Inferior parietal cortex (tissue), 1 donor: ENCODE measurements at regions not wholly inside any gene's neighbourhood (a gene's known extent, or its start where the extent isn't known, plus 50 kb on each side); places are given as distances from the start of the nearest gene placed in this dataset.
A peak's percentile ranks its signal among the peaks of the same experiment; 100 is the strongest.
"Not testable (repeated sequence)": the region's sequence is repeated elsewhere in the genome, so short reads cannot be mapped to it uniquely, and the experiment has no call there.

Source experiments
- DNase-seq: peaks from one replicate; pipeline ENCODE4 v3.0.0-alpha.2; 2016; ENCODE audit errors: extremely low spot score

DNA sequence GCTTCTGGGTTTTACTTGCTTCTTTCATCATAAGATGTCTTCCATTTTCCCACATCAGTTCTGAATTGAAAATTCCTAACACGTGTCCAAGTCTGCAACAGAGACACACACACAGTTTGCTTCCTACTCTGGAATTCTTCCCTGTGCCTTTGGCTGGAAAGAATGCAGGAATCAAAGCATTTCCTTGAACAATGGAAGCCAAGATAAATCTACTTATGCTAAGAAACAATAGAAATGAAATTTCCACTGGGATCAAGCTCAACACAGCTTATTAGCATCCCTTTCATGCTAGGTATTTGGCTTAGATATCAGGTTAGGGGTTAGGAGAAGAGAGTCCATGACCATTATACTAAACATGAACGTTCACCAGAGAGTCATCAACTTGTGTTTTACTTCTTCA is 101.1 kb upstream of the SCAF8 start:
- DNase-seq: no peak

DNA sequence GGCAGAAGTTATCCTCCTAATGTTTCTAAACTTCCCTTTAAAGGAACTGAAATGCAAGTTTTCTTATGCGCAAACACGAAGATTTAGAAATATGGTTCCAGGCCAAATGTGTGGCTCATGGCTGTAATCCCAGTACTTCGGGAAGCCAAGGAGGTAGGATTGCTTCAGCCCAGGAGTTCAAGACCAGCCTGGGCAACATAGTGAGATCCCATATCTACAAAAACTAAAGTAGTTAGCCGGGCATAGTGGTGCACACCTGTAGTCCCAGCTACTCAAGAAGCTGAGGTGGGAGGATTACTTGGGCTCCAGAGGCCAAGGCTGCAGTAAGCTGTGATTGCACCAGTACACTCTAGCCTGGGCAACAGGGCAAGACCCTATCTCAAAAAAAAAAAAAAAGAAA is 95.8 kb upstream of the SCAF8 start:
- no peak for DNase-seq

DNA sequence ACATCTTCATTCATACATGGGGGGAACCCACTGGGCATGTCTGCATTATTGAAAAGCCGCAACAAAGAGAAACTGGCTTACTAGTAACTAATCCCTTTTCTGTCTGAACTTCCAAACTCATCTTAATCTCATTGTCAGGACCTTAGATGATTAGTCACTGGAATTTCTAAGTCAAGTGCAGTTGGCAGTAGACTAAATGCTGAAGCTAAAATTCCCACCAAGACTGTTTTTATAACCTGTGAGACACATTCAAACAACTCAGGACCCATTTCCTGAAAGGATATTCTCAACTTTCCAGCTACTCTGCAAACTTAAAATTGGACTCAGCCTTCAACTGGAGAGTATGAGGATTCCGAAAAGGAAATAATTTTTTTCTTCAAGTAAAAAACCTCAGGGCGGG is 94.8 kb upstream of the SCAF8 start:
- no peak for DNase-seq

DNA sequence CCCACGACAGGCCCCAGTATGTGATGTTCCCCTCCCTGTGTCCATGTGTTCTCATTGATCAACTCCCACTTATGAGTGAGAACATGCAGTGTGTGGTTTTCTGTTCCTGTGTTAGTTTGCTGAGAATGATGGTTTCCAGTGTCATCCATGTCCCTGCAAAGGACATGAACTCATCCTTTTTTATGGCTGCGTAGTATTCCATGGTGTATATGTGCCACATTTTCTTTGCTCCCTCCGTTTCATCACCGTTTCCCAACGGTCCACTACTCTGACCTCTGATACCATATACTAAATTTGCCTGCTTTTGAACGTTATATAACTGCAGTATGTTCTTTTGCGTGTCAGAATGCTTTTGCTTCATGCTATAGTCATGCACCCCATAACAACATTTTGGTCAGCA is 94.0 kb upstream of the SCAF8 start:
- DNase-seq: not testable (repeated sequence)

DNA sequence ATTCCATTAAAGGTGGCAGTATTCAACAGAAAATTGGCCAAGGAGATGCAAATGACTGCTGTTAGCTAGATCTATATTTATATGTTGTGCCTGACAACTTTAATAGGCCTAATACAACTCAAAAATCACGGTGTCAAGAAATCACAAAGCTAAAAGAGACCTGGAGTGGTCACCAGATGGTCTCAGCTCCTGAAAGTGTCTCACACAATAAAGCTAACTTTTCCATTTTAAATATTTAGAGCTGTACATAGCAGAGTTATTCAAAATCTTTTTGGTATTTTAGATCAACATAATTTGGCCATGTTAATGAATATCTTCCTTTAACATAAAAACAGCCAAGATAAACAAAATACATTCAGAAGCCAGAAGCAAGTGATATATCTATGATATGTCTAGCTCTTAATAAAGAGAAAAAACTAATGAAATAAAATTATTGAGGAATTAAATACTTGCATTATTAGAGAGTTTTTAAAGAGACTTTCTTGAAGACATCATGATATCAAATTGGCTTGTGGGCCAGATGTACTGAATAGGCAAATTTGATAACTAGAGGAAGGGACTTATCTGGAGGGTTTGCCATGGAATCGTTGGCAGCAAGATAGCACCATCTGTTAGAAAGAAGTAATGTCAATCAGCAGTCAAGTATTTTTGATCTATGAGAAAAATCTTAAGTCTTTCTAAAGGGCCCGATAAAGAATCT is 84.9 kb upstream of the SCAF8 start:
- no peak for DNase-seq

DNA sequence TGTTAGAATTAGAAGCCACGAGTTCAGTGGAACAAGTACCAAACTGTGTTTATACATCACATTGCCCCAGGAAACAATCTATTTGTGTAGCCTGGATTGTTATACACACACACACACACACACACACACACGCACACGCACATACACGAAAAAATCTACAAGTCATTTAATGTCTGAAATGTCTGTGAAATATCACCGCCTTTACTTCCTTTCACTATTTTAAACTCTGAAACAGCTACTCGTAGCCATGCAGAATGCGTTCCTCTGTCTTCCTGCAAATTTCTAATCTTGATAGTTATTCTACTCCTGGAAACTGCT is 84.4 kb upstream of the SCAF8 start:
- no peak for DNase-seq

DNA sequence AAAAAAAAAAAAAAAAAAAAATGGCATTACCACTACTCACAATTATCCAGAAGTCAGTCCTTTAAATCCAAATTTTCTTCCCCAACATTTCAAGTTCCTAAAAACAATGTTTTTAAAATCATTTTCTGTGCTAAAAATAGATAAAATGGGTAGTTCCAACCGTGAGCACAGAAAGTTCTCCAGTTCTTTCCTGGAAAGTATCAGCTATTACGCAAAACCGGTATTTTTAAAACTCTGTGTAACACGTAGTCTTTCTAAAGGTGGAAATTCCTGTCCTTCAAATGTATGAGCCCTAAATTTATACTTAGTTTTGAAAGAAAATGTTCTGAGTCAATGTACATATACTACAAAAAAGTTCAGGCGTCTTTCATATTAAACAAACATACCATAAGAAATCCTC is 83.5 kb upstream of the SCAF8 start:
- peak; percentile 11 for DNase-seq

DNA sequence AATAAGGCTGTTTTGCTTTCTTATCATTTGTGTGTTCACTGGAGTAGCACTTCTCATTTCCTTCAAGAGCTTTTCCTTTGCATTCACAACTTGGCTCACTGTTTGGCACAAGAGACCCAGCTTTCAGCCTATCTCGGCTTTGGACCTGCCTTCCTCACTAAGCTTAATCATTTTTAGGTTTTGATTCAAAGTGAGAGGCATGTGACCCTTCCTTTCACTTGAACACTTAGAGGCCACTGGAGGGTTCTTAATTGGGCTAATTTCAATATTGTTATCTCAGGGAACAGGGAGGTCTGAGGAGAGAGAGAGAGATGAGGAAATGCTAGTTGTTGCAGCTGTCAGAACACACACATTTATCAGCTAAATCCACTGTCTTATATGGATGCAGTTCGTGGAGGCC is 82.9 kb upstream of the SCAF8 start:
- no peak for DNase-seq

DNA sequence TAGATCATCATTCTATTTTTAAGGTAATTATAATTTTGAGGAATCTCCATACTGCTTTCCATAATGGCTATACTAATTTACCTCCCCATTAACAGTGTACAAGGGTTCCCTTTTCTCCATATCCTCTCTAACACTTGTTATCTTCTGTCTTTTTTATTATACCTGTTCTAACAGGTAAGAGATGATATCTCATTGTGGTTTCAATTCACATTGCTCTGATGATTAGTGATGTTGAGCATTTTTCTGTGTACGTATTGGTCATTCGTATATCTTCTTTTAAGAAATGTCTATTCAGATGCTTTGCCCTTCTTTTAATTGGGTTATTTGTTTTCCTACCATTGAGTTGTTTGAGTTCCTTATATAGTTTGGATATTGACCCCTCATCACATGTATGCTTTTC is 81.6 kb upstream of the SCAF8 start:
- DNase-seq: no peak

DNA sequence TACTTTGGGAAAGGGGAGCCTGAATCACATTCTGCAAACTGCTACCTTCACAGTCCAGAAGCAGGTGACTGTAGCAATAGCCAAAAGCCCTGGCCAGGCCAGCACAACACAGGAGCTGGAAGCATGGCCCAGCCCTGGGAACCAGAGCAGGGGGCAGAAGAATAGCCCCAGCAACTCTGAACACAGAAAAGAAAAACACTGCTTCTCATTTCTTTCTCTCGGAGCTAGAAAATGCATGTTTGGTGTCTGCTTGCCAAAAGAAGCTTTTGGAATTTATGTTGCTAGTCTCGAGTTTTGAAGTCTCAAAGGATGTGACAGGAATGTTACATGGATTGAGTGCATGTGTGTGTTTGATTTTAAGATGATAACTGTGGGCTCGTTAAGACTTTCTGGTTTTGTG is 79.8 kb upstream of the SCAF8 start:
- DNase-seq: no peak

DNA sequence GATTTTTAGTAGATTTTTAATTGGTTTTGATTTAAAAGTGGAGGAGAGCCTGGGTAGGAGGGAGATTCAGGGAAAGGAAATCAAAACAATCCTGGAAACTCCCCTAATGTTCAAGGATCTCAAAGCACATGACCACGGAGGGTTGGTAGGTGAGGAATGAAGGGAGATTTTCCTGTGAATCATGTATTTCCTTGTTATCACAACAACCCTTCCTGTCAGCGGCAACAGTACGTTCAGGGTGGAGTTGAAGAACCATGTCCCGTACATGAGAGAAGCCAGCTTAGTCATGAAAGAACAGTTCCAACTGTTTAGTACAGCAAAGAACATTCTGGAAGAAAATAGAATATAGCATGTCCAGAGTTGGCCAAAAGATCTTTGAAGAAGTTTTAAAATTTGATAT is 79.4 kb upstream of the SCAF8 start:
- DNase-seq: no peak

DNA sequence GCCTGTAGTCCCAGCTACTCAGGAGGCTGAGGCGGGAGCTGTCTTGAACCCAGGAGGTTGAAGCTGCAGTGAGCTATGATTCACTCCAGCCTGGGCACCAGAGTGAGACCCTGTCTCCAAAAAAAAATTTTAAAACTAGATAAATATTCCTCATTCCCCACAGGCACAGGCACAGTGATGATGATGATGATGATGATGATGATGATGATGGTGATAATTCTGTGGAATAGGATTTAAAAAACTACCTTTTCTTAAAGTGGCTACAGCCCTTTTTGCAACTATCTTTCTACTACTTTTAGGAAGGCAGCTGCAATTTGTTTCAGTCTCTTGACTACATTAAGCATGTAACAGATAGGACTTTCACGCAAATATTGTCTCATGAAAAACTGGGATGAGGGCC is 76.6 kb upstream of the SCAF8 start:
- no peak for DNase-seq

DNA sequence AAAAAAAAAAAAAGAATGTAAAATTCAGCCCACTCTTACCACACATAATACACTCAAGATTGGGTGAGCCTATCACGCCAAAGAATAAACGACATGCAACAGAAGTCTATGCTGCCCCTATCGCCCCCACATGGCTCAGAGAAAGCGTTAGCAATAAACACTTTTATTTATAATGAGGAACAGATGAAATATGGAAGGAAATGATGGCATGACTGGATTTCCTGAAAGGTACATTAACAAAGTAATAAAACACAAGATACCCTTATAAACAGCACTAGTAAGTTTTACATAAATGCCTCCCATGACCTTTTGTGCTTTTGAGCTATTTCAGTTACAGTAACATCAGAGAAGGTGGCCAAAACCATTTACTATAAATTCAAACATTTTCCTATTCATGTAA is 71.4 kb upstream of the SCAF8 start:
- no peak for DNase-seq

DNA sequence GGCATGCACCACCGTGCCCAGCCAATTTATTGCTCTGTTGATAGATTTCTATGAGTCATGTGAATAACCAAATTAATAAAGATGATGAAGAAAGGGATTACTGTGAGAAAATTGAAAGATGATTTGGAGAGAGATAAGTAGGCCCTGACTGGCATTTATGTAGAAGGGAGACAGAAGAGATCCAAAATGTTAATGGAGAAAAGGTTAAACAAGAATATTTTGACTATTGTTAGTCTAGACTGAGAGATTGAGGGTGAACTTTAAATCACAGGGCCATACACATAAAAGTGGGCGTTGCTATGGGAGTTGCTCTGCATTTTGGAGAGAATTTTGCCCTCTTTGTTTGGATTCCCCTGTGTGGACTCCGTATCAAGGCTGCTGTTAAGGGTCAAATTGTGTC is 68.9 kb upstream of the SCAF8 start:
- DNase-seq: no peak

DNA sequence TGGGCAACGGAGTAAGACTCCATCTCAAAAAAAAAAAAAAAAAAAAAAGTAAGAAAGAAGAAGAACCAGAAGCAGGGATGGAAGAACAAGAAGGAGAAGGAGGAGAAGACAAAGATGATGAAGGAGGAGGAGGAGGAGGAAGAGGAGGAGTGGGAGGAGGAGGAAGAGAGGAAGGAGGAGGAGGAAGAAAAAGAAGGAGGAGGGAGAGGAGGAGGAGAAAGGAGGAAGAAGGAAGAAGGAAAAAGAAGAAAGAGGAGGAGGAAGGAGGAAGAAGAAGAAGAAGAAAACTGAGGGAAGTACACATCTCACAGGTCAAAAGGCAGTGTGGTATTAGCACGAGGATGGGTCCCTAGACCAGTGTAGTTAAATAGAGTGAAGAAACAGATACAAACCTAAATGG is 65.1 kb upstream of the SCAF8 start:
- no peak for DNase-seq

DNA sequence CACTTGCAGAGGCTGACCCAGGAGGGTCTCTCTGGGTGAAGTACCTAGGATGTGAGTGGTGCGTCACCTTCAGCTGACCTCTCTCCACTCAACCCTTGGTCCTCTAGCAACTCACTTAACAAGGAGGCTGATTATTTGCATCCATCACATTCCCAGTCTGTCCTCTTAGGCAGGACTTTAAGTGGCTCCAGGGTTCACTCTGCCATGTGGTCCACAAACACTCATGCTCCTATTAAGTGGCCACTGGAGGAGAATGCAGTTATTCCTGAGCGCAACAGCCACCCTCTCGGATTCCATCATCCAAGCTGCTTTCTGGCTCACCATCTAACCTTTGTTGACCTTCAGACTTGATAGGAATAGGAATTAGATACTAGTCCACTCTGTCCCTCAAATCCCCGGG is 61.1 kb upstream of the SCAF8 start:
- no peak for DNase-seq

DNA sequence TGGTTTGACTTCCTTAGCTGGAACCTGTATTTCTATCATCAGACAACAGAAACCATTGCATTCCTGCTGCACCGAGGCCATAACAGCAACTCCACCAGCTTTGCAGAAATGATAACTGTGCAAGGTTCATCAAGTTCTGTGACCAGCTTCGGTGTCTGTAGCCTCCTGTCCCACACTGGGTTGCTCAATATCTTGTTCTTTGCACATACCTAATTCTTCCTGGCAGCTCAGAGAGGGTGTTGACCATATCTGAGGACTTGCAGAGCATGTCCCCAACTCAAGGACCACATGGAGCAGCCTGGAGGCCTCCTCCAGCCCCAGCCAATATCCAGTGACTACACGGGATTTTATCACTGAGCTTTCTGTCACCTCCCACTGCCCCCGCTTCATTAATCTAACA is 59.3 kb upstream of the SCAF8 start:
- no peak for DNase-seq

DNA sequence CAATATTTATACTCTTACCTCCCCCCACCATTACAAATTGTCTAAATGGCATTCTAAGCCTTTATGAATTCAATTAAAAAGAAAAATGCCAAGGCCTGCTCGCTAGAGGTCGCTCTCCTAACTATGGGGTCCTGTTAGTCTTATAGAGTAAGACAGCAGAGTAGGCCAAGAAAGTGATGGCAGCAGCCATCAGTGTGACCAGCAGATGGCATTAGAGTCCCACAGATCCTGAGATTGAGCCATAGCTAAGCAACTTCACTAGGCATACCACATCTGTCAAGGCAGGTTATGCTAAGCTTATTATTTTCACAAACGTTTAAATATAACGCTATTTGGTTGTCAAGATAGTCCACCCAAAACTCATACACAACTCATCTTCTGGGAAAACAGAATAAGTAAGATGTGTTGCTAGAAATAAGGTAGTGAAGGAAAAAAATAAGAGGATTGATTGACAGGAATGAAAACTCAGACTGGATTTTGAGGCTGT is 57.6 kb upstream of the SCAF8 start:
- DNase-seq: peak; percentile 99

DNA sequence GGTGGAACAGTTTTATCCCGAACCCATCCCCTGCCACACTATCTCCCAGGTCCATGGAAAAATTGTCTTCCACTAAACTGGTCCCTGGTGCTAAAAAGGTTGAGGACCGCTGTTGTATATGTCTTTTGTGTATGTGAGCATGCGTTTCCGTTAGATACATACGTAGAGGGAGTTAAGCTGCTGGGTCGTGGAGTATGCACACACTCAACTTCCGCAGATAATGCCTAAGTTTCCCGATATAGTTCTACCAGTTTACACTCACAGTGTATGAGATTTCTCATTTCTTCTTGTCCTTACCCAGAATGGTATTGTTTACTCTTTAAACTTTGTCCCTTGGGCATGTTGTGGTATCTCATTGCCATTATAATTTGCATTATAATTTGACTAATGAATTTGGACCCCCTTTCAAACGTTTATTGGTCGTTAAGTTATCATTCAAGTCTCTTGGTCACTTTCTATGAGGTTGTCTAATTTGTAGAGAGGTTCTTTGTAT is 50.5 kb upstream of the SCAF8 start:
- no peak for DNase-seq
